SK-N-MC (cell line): ENCODE measurements at regions not wholly inside any gene's neighbourhood (a gene's known extent, or its start where the extent isn't known, plus 50 kb on each side); places are given as distances from the start of the nearest gene placed in this dataset.

ENCODE experiments used
- DNase-seq: peaks from one replicate; pipeline ENCODE4 v3.0.0-alpha.2; 2011; ENCODE audit warnings: low read depth, low spot score
- H3K27ac ChIP-seq: fragments of 200-600 bp; sonication (generic); 2 replicates; pipeline ENCODE4 v1.5.1; 2016; ENCODE audit warnings: mixed run types
- H3K36me3 ChIP-seq: fragments of 200-600 bp; sonication (generic); 2 replicates; pipeline ENCODE4 v1.6.1; 2017; ENCODE audit warnings: antibody characterized with exemption, low read length, mixed read lengths; ENCODE audit not compliant: insufficient read depth
- H3K4me3 ChIP-seq: fragments of 200-600 bp; sonication (generic); 2 replicates; pipeline ENCODE4 v1.5.1; 2016
- H3K9ac ChIP-seq: fragments of 200-600 bp; sonication (generic); 2 replicates; pipeline ENCODE4 v1.8.0; 2017; ENCODE audit warnings: mixed run types, mixed read lengths; ENCODE audit not compliant: insufficient read length
- H3K9me3 ChIP-seq: fragments of 200-600 bp; sonication (generic); 2 replicates; pipeline ENCODE4 v1.6.1; 2017; ENCODE audit warnings: low read depth, mild to moderate bottlenecking, antibody characterized with exemption, low read length, moderate library complexity, mixed read lengths
- EZH2 ChIP-seq: fragments of 200-600 bp; sonication (generic); IDR thresholded peaks from one replicate; pipeline ENCODE4 v1.6.1; 2017; ENCODE audit warnings: antibody characterized with exemption
- FOXP2 ChIP-seq: optimal IDR thresholded peaks from 2 replicates; pipeline ENCODE3; 2011; ENCODE audit warnings: mild to moderate bottlenecking, moderate library complexity; ENCODE audit not compliant: insufficient read depth; ENCODE audit errors: extremely low read length, control extremely low read depth
- POLR2AphosphoS5 ChIP-seq: IDR thresholded peaks from 2 replicates; pipeline ENCODE4 v1.6.1; 2012; ENCODE audit warnings: mild to moderate bottlenecking, low read depth, low read length, borderline replicate concordance

DNA sequence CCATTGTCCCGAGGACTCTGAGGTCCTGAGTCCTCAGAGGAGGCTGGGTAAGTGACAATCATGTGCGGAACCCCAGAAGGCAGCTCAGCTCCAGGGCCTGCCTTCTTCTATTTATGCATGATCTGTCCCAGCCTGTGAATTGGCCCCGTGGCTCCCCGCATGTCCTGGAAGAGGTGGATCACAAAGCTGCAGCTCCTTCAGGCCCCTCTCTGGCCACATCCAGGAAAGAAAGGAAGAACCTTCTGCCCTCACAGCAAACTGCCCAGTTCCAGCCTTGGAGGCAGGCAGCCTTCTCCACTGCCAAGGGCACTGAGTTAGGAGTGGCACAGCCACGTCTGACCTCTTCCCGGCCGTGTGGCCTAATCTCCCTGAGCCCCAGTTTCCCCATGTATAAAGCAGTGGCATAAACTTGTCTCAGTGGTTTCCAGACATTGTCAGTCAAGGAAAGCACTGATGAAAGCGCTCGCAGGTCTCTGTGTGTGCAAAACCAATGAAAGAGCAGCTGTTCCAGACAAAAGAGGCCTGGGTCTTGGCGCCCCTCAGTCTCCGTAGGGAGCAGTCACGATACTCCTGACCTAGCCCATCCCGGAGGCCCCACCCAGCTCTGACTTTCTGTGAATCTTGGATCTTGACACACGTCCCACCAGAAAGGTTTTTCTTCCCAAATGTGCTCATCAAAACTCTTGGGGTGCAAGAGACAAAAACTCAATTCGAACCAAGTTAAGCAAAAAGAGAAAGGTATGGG, 497.3 kb downstream of the SHQ1 start:
- TF ChIP-seq POLR2AphosphoS5: no peak
- no peak for TF ChIP-seq EZH2
- no peak for TF ChIP-seq FOXP2
- no peak overlapping the region for H3K27ac ChIP-seq
- no peak overlapping the region for H3K9ac ChIP-seq
- no peak for DNase-seq
- H3K9me3 ChIP-seq: no peaks in the 10 kb centered on the region
- no peaks in the 10 kb centered on the region for H3K36me3 ChIP-seq
- no peak overlapping the region for H3K4me3 ChIP-seq

- Histone ChIP-seq H3K9me3 (no peaks in the 10 kb centered on the region), H3K9ac (no peak overlapping the region), H3K27ac (no peak overlapping the region), H3K4me3 (no peak overlapping the region), H3K36me3 (no peaks in the 10 kb centered on the region)
- no peak for DNase-seq
- TF ChIP-seq POLR2AphosphoS5 (no peak), EZH2 (no peak), FOXP2 (no peak)
These were observed 499.9 kb downstream of the SHQ1 start for GRCh38 chr3:72348357-72348756.

DNA sequence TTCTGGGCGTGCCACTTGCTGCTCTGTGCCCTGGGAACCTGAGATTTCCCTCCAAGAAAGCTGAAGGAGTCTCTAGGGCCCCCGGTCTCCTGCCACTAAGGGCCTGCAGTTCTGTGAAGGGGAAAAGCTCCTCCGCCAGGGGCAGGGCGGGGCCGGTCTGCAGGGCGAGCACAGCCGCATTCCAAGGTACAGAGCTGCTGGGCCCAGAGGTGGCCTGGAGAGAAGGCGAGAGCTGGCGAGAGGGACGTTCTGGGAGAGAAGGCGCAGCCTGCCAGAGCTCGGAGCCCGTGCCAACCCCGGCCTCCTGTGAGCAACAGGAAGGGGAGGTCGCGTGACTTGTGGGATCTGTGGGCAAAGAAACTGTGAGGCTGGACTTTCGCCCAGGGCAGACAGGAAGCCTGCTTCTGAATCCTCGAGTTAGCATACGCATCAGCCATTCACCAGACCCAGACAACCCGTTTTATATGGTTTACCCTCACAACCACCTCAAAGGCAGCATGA, 500.4 kb downstream of the SHQ1 start:
- Histone ChIP-seq H3K4me3 (no peak overlapping the region), H3K36me3 (no peaks in the 10 kb centered on the region), H3K9me3 (no peaks in the 10 kb centered on the region), H3K9ac (no peak overlapping the region), H3K27ac (no peak overlapping the region)
- no peak for TF ChIP-seq POLR2AphosphoS5
- TF ChIP-seq EZH2: no peak
- no peak for TF ChIP-seq FOXP2
- DNase-seq: no peak

DNA sequence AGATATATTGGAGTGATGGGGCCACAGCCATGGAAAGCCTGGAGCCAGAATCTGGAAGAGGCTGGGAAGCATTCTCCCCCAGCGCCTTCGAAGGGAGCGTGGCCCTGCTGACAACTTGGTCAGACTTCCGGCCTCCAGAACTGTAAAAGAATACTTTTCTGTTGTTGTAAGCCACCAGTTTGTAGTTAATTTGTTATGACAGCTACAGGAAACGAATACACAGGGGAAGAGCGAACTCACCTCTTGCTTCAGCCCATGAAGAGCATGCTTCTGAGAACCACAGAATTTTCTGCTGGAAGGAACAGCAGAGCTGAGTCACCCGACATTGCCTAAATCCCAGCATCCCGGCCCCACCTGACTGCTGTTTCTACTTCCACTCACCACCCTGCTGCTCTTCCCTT, 501.7 kb downstream of the SHQ1 start:
- Histone ChIP-seq H3K27ac (no peak overlapping the region), H3K36me3 (no peaks in the 10 kb centered on the region), H3K9me3 (no peaks in the 10 kb centered on the region), H3K9ac (no peak overlapping the region), H3K4me3 (no peak overlapping the region)
- TF ChIP-seq FOXP2 (no peak), EZH2 (no peak), POLR2AphosphoS5 (no peak)
- no peak for DNase-seq

- Histone ChIP-seq H3K4me3 (no peak overlapping the region), H3K27ac (no peak overlapping the region), H3K9me3 (no peaks in the 10 kb centered on the region), H3K9ac (no peak overlapping the region), H3K36me3 (no peaks in the 10 kb centered on the region)
- no peak for DNase-seq
- no peak for TF ChIP-seq POLR2AphosphoS5
- TF ChIP-seq FOXP2: no peak
- TF ChIP-seq EZH2: no peak
These were observed 502.3 kb downstream of the SHQ1 start for GRCh38 chr3:72345980-72346379.

- DNase-seq: no peak
- no peak overlapping the region for H3K27ac ChIP-seq
- TF ChIP-seq POLR2AphosphoS5: no peak
- no peak for TF ChIP-seq FOXP2
- TF ChIP-seq EZH2: no peak
These were observed 502.9 kb downstream of the SHQ1 start for GRCh38 chr3:72345237-72345878.

DNA sequence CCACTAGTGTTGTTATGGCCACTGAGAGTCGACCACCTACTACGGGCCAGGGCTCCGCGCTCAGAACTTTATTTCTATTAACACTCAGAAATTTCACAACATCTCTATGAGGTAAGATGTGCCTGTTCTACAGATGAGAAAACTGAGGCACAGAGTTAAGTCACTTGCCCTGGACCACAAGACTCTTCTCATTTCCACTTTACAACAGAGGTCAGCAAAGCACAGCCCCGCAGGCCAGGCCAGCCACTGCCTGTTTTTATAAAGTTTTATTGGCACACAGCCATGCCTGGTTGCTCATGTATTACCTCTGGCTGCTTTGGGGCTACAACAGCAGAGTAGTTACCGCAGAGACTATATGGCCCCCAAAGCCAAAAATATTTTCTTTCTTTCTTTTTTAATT, 503.6 kb downstream of the SHQ1 start:
- Histone ChIP-seq H3K27ac (no peak overlapping the region), H3K4me3 (no peak overlapping the region), H3K9ac (no peak overlapping the region), H3K9me3 (no peaks in the 10 kb centered on the region), H3K36me3 (no peaks in the 10 kb centered on the region)
- DNase-seq: no peak
- TF ChIP-seq POLR2AphosphoS5 (no peak), EZH2 (no peak), FOXP2 (no peak)

More at GRCh38 chr3:72345237-72345878, 502.9 kb downstream of the SHQ1 start:
- Histone ChIP-seq H3K9me3 (no peaks in the 10 kb centered on the region), H3K4me3 (no peak overlapping the region), H3K36me3 (no peaks in the 10 kb centered on the region), H3K9ac (no peak overlapping the region)

DNA sequence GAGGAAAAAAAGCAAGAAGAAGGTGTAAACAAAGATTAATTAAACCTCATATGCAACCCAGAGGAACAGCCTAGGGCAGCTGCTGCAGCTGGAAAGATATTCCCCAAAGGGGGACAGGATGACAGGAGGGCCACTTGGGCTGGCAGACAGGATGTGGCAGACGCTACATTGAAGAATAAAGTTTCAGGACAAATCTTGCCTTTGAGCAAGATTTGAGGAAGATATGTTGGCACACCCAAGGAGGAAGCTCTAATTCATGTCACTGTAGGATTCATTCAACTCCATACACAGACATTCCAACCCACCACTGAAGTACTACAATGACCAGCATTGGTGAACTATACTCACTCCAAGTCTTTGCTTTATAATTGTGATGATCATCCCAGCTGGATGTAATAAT, 504.0 kb downstream of the SHQ1 start:
- H3K9ac ChIP-seq: no peak overlapping the region
- no peak for DNase-seq
- no peak overlapping the region for H3K4me3 ChIP-seq
- TF ChIP-seq POLR2AphosphoS5 (no peak), FOXP2 (no peak), EZH2 (no peak)
- no peaks in the 10 kb centered on the region for H3K36me3 ChIP-seq
- H3K9me3 ChIP-seq: no peaks in the 10 kb centered on the region
- H3K27ac ChIP-seq: no peak overlapping the region
